HG02798 (cell line): ENCODE measurements at regions not wholly inside any gene's neighbourhood (a gene's known extent, or its start where the extent isn't known, plus 50 kb on each side); places are given as distances from the start of the nearest gene placed in this dataset.

Source experiments
- ATAC-seq: cut with Tn5 transposase; IDR thresholded peaks from one replicate; pipeline ENCODE4 v1.9.1; 2021; ENCODE audit warnings: mild to moderate bottlenecking; ENCODE audit not compliant: unreplicated experiment, poor library complexity

GRCh38 chr15:47987908-47988532 lies 132.8 kb upstream of the SLC24A5 start:
- ATAC-seq, result peak; percentile 92

GRCh38 chr15:47988564-47988963 lies 132.2 kb upstream of the SLC24A5 start:
- ATAC-seq, result no peak

- no peak for ATAC-seq
Observed at GRCh38 chr15:47990821-47991220, 130.0 kb upstream of the SLC24A5 start.

GRCh38 chr15:47991357-47991756 lies 129.4 kb upstream of the SLC24A5 start:
- ATAC-seq, result no peak

- no peak for ATAC-seq
Observed at GRCh38 chr15:47993051-47993450, 127.7 kb upstream of the SLC24A5 start.

- ATAC-seq, result no peak
Observed at GRCh38 chr15:47997195-47998080, 123.4 kb upstream of the SLC24A5 start.

GRCh38 chr15:47998619-47999019 lies 122.2 kb upstream of the SLC24A5 start:
- ATAC-seq, result no peak

GRCh38 chr15:48001393-48002039 lies 119.3 kb upstream of the SLC24A5 start:
- peak; percentile 92 for ATAC-seq

GRCh38 chr15:48002767-48003166 lies 118.0 kb upstream of the SLC24A5 start:
- ATAC-seq, result no peak

- no peak for ATAC-seq
Observed at GRCh38 chr15:48003441-48003840, 117.3 kb upstream of the SLC24A5 start.

- no peak for ATAC-seq
Observed at GRCh38 chr15:48005077-48005476, 115.7 kb upstream of the SLC24A5 start.

GRCh38 chr15:48006031-48006511 lies 114.7 kb upstream of the SLC24A5 start:
- ATAC-seq, result no peak

- no peak for ATAC-seq
Observed at GRCh38 chr15:48010316-48010715, 110.5 kb upstream of the SLC24A5 start.

GRCh38 chr15:48012191-48012590 lies 108.6 kb upstream of the SLC24A5 start:
- no peak for ATAC-seq

- no peak for ATAC-seq
Observed at GRCh38 chr15:48016865-48017264, 103.9 kb upstream of the SLC24A5 start.

GRCh38 chr15:48017747-48018146 lies 103.0 kb upstream of the SLC24A5 start:
- no peak for ATAC-seq

- ATAC-seq, result peak; percentile 34
Observed at GRCh38 chr15:48020166-48020565, 100.6 kb upstream of the SLC24A5 start.

- no peak for ATAC-seq
Observed at GRCh38 chr15:48021336-48022086, 99.3 kb upstream of the SLC24A5 start.

- ATAC-seq, result no peak
Observed at GRCh38 chr15:48025118-48025517, 95.7 kb upstream of the SLC24A5 start.

GRCh38 chr15:48028712-48029111 lies 92.1 kb upstream of the SLC24A5 start:
- no peak for ATAC-seq
